OCI-LY7 (cell line): ENCODE measurements at regions not wholly inside any gene's neighbourhood (a gene's known extent, or its start where the extent isn't known, plus 50 kb on each side); places are given as distances from the start of the nearest gene placed in this dataset.

ENCODE experiments used
- EZH2phosphoT487 ChIP-seq: fragments of 200-600 bp; sonication (generic); IDR thresholded peaks from 2 replicates; pipeline ENCODE4 v1.6.1; 2018; ENCODE audit warnings: low read depth, borderline replicate concordance, mild to moderate bottlenecking, mixed run types, antibody characterized with exemption, low read length, moderate library complexity, mixed read lengths
- TF ChIP-seq, protein P1 (sequence below): fragments of 200-600 bp; sonication (generic); conservative IDR thresholded peaks from 2 replicates; pipeline ENCODE4 v1.5.1; 2014; ENCODE audit warnings: mild to moderate bottlenecking, antibody characterized with exemption, low read length, moderate library complexity, mixed read lengths

DNA sequence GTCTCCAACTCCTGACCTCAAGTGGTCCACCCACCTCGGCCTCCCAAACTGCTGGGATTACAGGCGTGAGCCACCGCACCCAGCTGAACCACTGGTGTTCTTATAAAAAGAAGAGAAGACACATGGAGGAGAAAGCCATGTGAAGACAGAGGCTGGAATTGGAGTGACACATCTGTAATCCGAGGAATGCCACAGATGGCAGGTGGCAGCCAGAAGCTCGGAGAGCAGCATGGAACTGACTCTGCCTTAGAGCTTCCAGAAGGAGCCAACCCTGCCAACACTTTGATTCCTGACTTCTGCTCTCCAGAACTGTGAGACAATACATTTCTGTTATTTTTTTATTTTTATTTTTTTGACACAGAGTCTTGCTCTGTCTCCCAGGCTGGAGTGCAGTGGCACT lies 59.0 kb upstream of the ATP2B4 start:
- TF ChIP-seq, protein P1, sequence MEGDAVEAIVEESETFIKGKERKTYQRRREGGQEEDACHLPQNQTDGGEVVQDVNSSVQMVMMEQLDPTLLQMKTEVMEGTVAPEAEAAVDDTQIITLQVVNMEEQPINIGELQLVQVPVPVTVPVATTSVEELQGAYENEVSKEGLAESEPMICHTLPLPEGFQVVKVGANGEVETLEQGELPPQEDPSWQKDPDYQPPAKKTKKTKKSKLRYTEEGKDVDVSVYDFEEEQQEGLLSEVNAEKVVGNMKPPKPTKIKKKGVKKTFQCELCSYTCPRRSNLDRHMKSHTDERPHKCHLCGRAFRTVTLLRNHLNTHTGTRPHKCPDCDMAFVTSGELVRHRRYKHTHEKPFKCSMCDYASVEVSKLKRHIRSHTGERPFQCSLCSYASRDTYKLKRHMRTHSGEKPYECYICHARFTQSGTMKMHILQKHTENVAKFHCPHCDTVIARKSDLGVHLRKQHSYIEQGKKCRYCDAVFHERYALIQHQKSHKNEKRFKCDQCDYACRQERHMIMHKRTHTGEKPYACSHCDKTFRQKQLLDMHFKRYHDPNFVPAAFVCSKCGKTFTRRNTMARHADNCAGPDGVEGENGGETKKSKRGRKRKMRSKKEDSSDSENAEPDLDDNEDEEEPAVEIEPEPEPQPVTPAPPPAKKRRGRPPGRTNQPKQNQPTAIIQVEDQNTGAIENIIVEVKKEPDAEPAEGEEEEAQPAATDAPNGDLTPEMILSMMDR, result no peak
- TF ChIP-seq EZH2phosphoT487, result no peak
